ENCODE measurements at regions not wholly inside any gene's neighbourhood (a gene's known extent, or its start where the extent isn't known, plus 50 kb on each side); places are given as distances from the start of the nearest gene placed in this dataset.

DNA sequence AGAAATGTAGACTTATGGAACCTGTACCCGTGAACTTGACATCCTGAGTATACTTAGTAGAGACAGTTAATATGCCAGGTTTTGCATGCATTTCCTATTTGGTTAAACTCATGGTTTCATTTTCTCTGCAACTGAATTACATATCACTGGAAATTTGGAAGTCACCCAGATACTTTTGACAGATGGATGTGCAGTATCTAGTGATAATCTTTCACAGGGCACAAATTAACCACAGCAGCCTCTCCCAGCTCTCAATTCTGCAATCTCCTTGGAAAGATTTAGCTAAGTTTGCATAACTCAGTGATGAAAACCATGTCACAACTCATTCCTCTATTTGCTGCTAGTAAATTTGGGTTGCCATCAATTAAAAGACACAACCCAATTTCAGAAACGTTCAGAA is 162.3 kb upstream of the TPM1 start:
- no peak overlapping the region for H3K27ac ChIP-seq
- TF ChIP-seq ZFX (IDR thresholded peaks at IDR 0.05; ENCODE audit: borderline replicate concordance) = no peak
- TF ChIP-seq CTCF (IDR thresholded peaks at IDR 0.05) = no peak

- TF ChIP-seq ZFX (IDR thresholded peaks at IDR 0.05; ENCODE audit: borderline replicate concordance) (no peak), CTCF (IDR thresholded peaks at IDR 0.05) (no peak)
- no peak overlapping the region for H3K27ac ChIP-seq
Observed at GRCh38 chr15:62881056-62881455, 161.5 kb upstream of the TPM1 start.

GRCh38 chr15:62883938-62884479 is 158.5 kb upstream of the TPM1 start:
- H3K27ac ChIP-seq = no peak overlapping the region
- TF ChIP-seq CTCF (IDR thresholded peaks at IDR 0.05) (no peak), ZFX (IDR thresholded peaks at IDR 0.05; ENCODE audit: borderline replicate concordance) (no peak)

DNA sequence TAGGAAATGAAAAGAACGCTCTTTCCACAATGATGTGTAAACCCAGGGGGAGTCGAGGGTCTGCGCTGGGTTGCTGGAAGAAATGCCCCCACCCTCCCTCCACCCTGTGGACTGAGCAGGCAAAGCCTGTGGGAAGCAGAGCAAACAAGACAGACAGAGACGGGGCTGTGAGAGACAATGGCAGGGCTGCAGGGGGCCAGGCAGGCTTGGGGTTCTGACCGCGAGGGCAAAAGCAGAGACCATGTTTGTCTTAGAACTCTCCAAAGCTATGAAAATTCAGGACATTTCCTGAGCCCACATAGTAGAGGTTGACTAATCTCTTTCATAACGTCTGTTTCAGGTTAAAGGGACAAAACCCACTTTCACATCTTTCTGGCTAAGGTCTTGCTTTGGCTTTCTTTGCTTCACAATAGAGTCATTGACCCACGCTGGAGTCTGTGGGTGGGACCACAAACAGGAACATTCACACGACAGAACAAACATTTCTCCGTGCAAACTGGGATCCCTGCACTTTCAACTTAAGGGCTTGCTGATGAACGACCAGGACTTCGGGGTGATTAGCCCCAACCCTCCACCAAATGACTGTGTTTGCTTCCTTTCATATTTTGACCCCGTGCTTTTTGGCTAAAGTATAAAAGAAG is 156.0 kb upstream of the TPM1 start:
- TF ChIP-seq ZFX (IDR thresholded peaks at IDR 0.05; ENCODE audit: borderline replicate concordance) (no peak), CTCF (IDR thresholded peaks at IDR 0.05) (no peak)
- H3K27ac ChIP-seq = no peak overlapping the region

DNA sequence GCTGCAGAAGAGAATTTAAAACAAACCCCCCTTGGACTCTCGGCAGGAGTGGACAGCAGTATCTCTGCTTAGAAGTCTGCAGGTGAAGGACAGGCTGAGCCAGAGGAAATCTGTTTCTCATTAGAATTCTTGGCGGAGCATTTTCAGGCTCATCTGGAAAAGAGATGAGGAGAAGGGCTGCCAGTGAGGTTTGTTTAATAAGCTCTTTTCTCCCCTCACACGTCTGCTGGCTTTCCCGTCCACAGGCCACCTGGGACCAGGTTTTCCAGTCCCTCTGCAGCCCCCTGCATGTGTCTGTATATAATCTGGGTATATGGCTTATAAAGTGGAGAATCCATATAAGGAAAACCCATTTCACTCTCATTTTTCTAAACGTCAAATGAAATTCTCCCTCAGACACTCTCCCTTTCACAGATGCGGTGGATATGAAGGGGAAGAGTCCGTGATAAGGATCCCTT is 155.4 kb upstream of the TPM1 start:
- TF ChIP-seq ZFX (IDR thresholded peaks at IDR 0.05; ENCODE audit: borderline replicate concordance) (no peak), CTCF (IDR thresholded peaks at IDR 0.05) (no peak)
- no peak overlapping the region for H3K27ac ChIP-seq

DNA sequence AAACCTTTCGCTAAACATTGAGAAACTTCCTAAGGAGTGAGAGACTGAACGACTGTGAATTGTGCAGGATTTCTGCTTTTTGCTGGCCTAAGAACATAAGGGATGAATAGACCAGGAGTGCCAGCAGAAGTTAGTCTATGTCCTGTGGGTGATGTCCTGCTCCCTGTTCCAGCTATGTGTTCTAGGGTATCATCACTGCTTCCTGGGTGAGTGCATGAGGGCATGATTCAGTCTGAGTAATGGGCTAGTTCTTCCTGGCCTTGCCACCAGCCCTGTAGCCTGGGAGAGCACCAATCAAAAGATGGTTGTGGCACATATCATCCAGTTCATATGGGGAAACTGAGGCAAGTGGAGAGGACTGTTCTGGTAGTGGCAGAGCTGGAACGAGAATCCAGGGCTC is 153.9 kb upstream of the TPM1 start:
- TF ChIP-seq CTCF (IDR thresholded peaks at IDR 0.05) (no peak), ZFX (IDR thresholded peaks at IDR 0.05; ENCODE audit: borderline replicate concordance) (no peak)
- no peak overlapping the region for H3K27ac ChIP-seq

GRCh38 chr15:62889141-62889661 is 153.3 kb upstream of the TPM1 start:
- no peak overlapping the region for H3K27ac ChIP-seq

More at GRCh38 chr15:62889141-62889661, 153.3 kb upstream of the TPM1 start:
- TF ChIP-seq CTCF (IDR thresholded peaks at IDR 0.05) (no peak), ZFX (IDR thresholded peaks at IDR 0.05; ENCODE audit: borderline replicate concordance) (no peak)

Measured in 22Rv1 (cell line).